GM23338 (cell line): ENCODE measurements at regions not wholly inside any gene's neighbourhood (a gene's known extent, or its start where the extent isn't known, plus 50 kb on each side); places are given as distances from the start of the nearest gene placed in this dataset.

ENCODE experiments used
- ATAC-seq: fragments of 200-7000 bp; cut with Tn5 transposase; 3 replicates; pipeline ENCODE4 v1.9.1; 2020
- DNase-seq: peaks from one replicate; pipeline ENCODE4 v3.0.0-alpha.2; 2015; ENCODE audit warnings: low spot score
- H2AFZ ChIP-seq: fragments of 200-600 bp; sonication (generic); 2 replicates; pipeline ENCODE4 v1.8.0; 2016; ENCODE audit warnings: antibody characterized with exemption, mild to moderate bottlenecking, moderate library complexity
- H3F3A ChIP-seq: fragments of 200-600 bp; sonication (generic); replicated peaks from 2 replicates; pipeline ENCODE4 v1.8.0; 2017; ENCODE audit warnings: antibody characterized with exemption, mixed run types, low read depth
- H3K27ac ChIP-seq: fragments of 200-600 bp; sonication (generic); 2 replicates; pipeline ENCODE4 v1.6.1; 2016; ENCODE audit warnings: low read depth
- H3K27me3 ChIP-seq: fragments of 200-600 bp; sonication (generic); 2 replicates; pipeline ENCODE4 v1.8.0; 2016; ENCODE audit warnings: mild to moderate bottlenecking, mixed run types, moderate library complexity; ENCODE audit not compliant: insufficient read depth
- H3K36me3 ChIP-seq: fragments of 200-600 bp; sonication (generic); 2 replicates; pipeline ENCODE4 v1.8.0; 2016; ENCODE audit warnings: mild to moderate bottlenecking; ENCODE audit not compliant: insufficient read depth
- H3K4me1 ChIP-seq: fragments of 200-600 bp; sonication (generic); 2 replicates; pipeline ENCODE4 v1.8.0; 2016; ENCODE audit warnings: mild to moderate bottlenecking, moderate library complexity; ENCODE audit not compliant: insufficient read depth
- H3K4me2 ChIP-seq: fragments of 200-600 bp; sonication (generic); 2 replicates; pipeline ENCODE4 v1.7.1; 2017; ENCODE audit warnings: mixed run types
- H3K4me3 ChIP-seq: fragments of 200-600 bp; sonication (generic); 2 replicates; pipeline ENCODE4 v1.6.1; 2016; ENCODE audit warnings: mixed run types
- H3K79me2 ChIP-seq: fragments of 200-600 bp; sonication (generic); replicated peaks from 2 replicates; pipeline ENCODE4 v1.8.0; 2017; ENCODE audit warnings: mild to moderate bottlenecking; ENCODE audit not compliant: insufficient read depth
- H3K9me2 ChIP-seq: fragments of 200-600 bp; sonication (generic); 2 replicates; pipeline ENCODE4 v1.8.0; 2017; ENCODE audit not compliant: insufficient read depth
- H4K20me1 ChIP-seq: fragments of 200-600 bp; sonication (generic); replicated peaks from 2 replicates; pipeline ENCODE4 v1.8.0; 2017; ENCODE audit warnings: mild to moderate bottlenecking; ENCODE audit not compliant: insufficient read depth
- H3K27ac Mint-ChIP-seq: 2 replicates; pipeline ENCODE4 v1.8.0; 2020; ENCODE audit warnings: inconsistent platforms, mild to moderate bottlenecking, moderate library complexity, mixed read lengths
- H3K27me3 Mint-ChIP-seq: 3 replicates; pipeline ENCODE4 v1.8.0; 2022; ENCODE audit warnings: low read depth, mild to moderate bottlenecking, moderate library complexity, mixed read lengths, inconsistent platforms; ENCODE audit not compliant: insufficient read depth, poor library complexity
- H3K36me3 Mint-ChIP-seq: 3 replicates; pipeline ENCODE4 v1.8.0; 2021; ENCODE audit warnings: low read depth, mild to moderate bottlenecking, inconsistent platforms, moderate library complexity, mixed read lengths
- H3K4me1 Mint-ChIP-seq: 3 replicates; pipeline ENCODE4 v1.8.0; 2020; ENCODE audit warnings: mild to moderate bottlenecking, inconsistent platforms, mixed read lengths
- H3K4me3 Mint-ChIP-seq: 3 replicates; pipeline ENCODE4 v1.8.0; 2021; ENCODE audit warnings: moderate library complexity, mild to moderate bottlenecking, inconsistent platforms, mixed read lengths
- H3K9me3 Mint-ChIP-seq: 3 replicates; pipeline ENCODE4 v1.8.0; 2020; ENCODE audit warnings: moderate library complexity, mild to moderate bottlenecking, inconsistent platforms, mixed read lengths
- CREB1 ChIP-seq: fragments of 250-450 bp; sonication (Bioruptor Pico); IDR thresholded peaks from 2 replicates; pipeline ENCODE4 v1.5.0; 2020; ENCODE audit warnings: low read depth, mild to moderate bottlenecking, moderate library complexity
- EZH2 ChIP-seq: fragments of 200-600 bp; sonication (generic); IDR thresholded peaks from one replicate; pipeline ENCODE4 v1.8.0; 2017; ENCODE audit warnings: antibody characterized with exemption, mild to moderate bottlenecking, low read depth; ENCODE audit not compliant: unreplicated experiment
- EZH2phosphoT487 ChIP-seq: fragments of 200-600 bp; sonication (generic); IDR thresholded peaks from one replicate; pipeline ENCODE4 v1.8.1; 2018; ENCODE audit warnings: antibody characterized with exemption; ENCODE audit not compliant: unreplicated experiment
- JUNB ChIP-seq: IDR thresholded peaks from one replicate; pipeline ENCODE4 v1.6.1; 2016; ENCODE audit warnings: antibody characterized with exemption; ENCODE audit not compliant: unreplicated experiment
- NANOG ChIP-seq: IDR thresholded peaks from 2 replicates; pipeline ENCODE4 v1.6.1; 2016; ENCODE audit warnings: antibody characterized with exemption, borderline replicate concordance
- POLR2AphosphoS5 ChIP-seq: IDR thresholded peaks from 2 replicates; pipeline ENCODE4 v1.6.1; 2016; ENCODE audit warnings: antibody characterized with exemption, low read depth
- STAT1 ChIP-seq: IDR thresholded peaks from one replicate; pipeline ENCODE4 v1.6.1; 2016; ENCODE audit warnings: antibody characterized with exemption; ENCODE audit not compliant: unreplicated experiment
- ZNF114 ChIP-seq: fragments of 250-450 bp; sonication (Bioruptor Pico); IDR thresholded peaks from 2 replicates; pipeline ENCODE4 v1.5.0; 2020; ENCODE audit warnings: mild to moderate bottlenecking, moderate library complexity
- ZNF331 ChIP-seq: fragments of 250-450 bp; sonication (Bioruptor Pico); IDR thresholded peaks from 2 replicates; pipeline ENCODE4 v1.5.0; 2020; ENCODE audit warnings: low read depth, mild to moderate bottlenecking, moderate library complexity
- TF ChIP-seq, protein P1 (sequence below): fragments of 250-450 bp; sonication (Bioruptor Pico); IDR thresholded peaks from 2 replicates; pipeline ENCODE4 v1.5.0; 2020; ENCODE audit warnings: mild to moderate bottlenecking, moderate library complexity
- TF ChIP-seq, protein P2 (sequence below): IDR thresholded peaks from one replicate; pipeline ENCODE4 v1.6.1; 2018; ENCODE audit warnings: antibody characterized with exemption; ENCODE audit not compliant: unreplicated experiment
- TF ChIP-seq, protein P3 (sequence below), 2 experiments: fragments of 200-600 bp in 1 of 2; sonication (generic) in 1 of 2; conservative IDR thresholded peaks; 2 replicates each; pipeline versions ENCODE4 v1.5.1 to v1.6.1; 2016 to 2017; ENCODE audit warnings: antibody characterized with exemption in 2 of 2, low read depth in 2 of 2, mild to moderate bottlenecking in 2 of 2, moderate library complexity in 1 of 2
- TF ChIP-seq, protein P4 (sequence below): IDR thresholded peaks from 2 replicates; pipeline ENCODE4 v1.6.1; 2016; ENCODE audit warnings: antibody characterized with exemption

DNA sequence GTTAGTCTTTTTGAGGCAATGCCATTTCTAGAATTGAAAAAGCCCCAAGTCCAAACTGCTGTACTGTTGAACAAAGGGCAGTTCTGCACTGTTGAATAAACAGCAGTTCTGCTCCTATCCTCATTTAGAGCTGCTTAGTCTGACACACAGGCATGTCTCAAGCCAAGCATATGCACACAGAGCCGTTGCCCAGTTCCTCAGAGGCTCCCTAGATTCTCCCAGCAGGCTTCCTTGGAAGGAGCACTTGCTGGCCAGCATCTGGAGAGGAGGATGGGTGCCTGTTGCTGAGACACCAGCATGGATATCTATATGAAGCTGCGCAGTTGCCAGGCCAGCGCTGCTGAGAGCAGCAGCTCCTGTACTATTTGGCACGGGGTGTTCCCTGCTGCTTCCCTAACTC lies 138.3 kb upstream of the USP38 start:
- H3K9me2 ChIP-seq: no peaks in the 10 kb centered on the region
- no peak overlapping the region for H3K27ac Mint-ChIP-seq
- no peak overlapping the region for H3K4me3 ChIP-seq
- H3K27me3 ChIP-seq: no peaks in the 10 kb centered on the region
- no peaks in the 10 kb centered on the region for H3K4me1 ChIP-seq
- TF ChIP-seq, protein P1, sequence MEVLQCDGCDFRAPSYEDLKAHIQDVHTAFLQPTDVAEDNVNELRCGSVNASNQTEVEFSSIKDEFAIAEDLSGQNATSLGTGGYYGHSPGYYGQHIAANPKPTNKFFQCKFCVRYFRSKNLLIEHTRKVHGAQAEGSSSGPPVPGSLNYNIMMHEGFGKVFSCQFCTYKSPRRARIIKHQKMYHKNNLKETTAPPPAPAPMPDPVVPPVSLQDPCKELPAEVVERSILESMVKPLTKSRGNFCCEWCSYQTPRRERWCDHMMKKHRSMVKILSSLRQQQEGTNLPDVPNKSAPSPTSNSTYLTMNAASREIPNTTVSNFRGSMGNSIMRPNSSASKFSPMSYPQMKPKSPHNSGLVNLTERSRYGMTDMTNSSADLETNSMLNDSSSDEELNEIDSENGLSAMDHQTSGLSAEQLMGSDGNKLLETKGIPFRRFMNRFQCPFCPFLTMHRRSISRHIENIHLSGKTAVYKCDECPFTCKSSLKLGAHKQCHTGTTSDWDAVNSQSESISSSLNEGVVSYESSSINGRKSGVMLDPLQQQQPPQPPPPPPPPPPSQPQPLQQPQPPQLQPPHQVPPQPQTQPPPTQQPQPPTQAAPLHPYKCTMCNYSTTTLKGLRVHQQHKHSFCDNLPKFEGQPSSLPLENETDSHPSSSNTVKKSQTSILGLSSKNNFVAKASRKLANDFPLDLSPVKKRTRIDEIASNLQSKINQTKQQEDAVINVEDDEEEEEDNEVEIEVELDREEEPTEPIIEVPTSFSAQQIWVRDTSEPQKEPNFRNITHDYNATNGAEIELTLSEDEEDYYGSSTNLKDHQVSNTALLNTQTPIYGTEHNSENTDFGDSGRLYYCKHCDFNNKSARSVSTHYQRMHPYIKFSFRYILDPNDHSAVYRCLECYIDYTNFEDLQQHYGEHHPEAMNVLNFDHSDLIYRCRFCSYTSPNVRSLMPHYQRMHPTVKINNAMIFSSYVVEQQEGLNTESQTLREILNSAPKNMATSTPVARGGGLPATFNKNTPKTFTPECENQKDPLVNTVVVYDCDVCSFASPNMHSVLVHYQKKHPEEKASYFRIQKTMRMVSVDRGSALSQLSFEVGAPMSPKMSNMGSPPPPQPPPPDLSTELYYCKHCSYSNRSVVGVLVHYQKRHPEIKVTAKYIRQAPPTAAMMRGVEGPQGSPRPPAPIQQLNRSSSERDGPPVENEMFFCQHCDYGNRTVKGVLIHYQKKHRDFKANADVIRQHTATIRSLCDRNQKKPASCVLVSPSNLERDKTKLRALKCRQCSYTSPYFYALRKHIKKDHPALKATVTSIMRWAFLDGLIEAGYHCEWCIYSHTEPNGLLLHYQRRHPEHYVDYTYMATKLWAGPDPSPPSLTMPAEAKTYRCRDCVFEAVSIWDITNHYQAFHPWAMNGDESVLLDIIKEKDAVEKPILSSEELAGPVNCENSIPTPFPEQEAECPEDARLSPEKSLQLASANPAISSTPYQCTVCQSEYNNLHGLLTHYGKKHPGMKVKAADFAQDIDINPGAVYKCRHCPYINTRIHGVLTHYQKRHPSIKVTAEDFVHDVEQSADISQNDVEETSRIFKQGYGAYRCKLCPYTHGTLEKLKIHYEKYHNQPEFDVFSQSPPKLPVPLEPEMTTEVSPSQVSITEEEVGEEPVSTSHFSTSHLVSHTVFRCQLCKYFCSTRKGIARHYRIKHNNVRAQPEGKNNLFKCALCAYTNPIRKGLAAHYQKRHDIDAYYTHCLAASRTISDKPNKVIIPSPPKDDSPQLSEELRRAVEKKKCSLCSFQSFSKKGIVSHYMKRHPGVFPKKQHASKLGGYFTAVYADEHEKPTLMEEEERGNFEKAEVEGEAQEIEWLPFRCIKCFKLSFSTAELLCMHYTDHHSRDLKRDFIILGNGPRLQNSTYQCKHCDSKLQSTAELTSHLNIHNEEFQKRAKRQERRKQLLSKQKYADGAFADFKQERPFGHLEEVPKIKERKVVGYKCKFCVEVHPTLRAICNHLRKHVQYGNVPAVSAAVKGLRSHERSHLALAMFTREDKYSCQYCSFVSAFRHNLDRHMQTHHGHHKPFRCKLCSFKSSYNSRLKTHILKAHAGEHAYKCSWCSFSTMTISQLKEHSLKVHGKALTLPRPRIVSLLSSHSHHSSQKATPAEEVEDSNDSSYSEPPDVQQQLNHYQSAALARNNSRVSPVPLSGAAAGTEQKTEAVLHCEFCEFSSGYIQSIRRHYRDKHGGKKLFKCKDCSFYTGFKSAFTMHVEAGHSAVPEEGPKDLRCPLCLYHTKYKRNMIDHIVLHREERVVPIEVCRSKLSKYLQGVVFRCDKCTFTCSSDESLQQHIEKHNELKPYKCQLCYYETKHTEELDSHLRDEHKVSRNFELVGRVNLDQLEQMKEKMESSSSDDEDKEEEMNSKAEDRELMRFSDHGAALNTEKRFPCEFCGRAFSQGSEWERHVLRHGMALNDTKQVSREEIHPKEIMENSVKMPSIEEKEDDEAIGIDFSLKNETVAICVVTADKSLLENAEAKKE: no peak
- TF ChIP-seq ZNF114 (CRISPR knock-in tag) (no peak), EZH2 (no peak), CREB1 (CRISPR knock-in tag) (no peak), NANOG (no peak), POLR2AphosphoS5 (no peak), EZH2phosphoT487 (no peak), ZNF331 (CRISPR knock-in tag) (no peak), JUNB (no peak), STAT1 (no peak)
- TF ChIP-seq, protein P2, sequence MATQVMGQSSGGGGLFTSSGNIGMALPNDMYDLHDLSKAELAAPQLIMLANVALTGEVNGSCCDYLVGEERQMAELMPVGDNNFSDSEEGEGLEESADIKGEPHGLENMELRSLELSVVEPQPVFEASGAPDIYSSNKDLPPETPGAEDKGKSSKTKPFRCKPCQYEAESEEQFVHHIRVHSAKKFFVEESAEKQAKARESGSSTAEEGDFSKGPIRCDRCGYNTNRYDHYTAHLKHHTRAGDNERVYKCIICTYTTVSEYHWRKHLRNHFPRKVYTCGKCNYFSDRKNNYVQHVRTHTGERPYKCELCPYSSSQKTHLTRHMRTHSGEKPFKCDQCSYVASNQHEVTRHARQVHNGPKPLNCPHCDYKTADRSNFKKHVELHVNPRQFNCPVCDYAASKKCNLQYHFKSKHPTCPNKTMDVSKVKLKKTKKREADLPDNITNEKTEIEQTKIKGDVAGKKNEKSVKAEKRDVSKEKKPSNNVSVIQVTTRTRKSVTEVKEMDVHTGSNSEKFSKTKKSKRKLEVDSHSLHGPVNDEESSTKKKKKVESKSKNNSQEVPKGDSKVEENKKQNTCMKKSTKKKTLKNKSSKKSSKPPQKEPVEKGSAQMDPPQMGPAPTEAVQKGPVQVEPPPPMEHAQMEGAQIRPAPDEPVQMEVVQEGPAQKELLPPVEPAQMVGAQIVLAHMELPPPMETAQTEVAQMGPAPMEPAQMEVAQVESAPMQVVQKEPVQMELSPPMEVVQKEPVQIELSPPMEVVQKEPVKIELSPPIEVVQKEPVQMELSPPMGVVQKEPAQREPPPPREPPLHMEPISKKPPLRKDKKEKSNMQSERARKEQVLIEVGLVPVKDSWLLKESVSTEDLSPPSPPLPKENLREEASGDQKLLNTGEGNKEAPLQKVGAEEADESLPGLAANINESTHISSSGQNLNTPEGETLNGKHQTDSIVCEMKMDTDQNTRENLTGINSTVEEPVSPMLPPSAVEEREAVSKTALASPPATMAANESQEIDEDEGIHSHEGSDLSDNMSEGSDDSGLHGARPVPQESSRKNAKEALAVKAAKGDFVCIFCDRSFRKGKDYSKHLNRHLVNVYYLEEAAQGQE: no peak
- TF ChIP-seq, protein P3, sequence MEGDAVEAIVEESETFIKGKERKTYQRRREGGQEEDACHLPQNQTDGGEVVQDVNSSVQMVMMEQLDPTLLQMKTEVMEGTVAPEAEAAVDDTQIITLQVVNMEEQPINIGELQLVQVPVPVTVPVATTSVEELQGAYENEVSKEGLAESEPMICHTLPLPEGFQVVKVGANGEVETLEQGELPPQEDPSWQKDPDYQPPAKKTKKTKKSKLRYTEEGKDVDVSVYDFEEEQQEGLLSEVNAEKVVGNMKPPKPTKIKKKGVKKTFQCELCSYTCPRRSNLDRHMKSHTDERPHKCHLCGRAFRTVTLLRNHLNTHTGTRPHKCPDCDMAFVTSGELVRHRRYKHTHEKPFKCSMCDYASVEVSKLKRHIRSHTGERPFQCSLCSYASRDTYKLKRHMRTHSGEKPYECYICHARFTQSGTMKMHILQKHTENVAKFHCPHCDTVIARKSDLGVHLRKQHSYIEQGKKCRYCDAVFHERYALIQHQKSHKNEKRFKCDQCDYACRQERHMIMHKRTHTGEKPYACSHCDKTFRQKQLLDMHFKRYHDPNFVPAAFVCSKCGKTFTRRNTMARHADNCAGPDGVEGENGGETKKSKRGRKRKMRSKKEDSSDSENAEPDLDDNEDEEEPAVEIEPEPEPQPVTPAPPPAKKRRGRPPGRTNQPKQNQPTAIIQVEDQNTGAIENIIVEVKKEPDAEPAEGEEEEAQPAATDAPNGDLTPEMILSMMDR (conservative IDR thresholded peaks at IDR 0.05; ENCODE audit: low read depth in 2 of 2): no peak
- TF ChIP-seq, protein P4, sequence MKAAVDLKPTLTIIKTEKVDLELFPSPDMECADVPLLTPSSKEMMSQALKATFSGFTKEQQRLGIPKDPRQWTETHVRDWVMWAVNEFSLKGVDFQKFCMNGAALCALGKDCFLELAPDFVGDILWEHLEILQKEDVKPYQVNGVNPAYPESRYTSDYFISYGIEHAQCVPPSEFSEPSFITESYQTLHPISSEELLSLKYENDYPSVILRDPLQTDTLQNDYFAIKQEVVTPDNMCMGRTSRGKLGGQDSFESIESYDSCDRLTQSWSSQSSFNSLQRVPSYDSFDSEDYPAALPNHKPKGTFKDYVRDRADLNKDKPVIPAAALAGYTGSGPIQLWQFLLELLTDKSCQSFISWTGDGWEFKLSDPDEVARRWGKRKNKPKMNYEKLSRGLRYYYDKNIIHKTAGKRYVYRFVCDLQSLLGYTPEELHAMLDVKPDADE: no peak
- H3K9me3 Mint-ChIP-seq: no peaks in the 10 kb centered on the region
- ATAC-seq (no peak), DNase-seq (no peak)
- H3K4me3 Mint-ChIP-seq: no peak overlapping the region
- no peaks in the 10 kb centered on the region for H4K20me1 ChIP-seq
- H3K27ac ChIP-seq: no peak overlapping the region
- H3K27me3 Mint-ChIP-seq: peaks cover 2% of the 10 kb centered on the region
- H3K79me2 ChIP-seq: no peaks in the 10 kb centered on the region
- no peaks in the 10 kb centered on the region for H3K4me1 Mint-ChIP-seq
- no peaks in the 10 kb centered on the region for H3F3A ChIP-seq
- H3K4me2 ChIP-seq: no peak overlapping the region
- H3K36me3 Mint-ChIP-seq: no peaks in the 10 kb centered on the region
- no peak overlapping the region for H2AFZ ChIP-seq
- no peaks in the 10 kb centered on the region for H3K36me3 ChIP-seq
